Endothelial cell of umbilical vein (primary cell): ENCODE measurements at regions not wholly inside any gene's neighbourhood (a gene's known extent, or its start where the extent isn't known, plus 50 kb on each side); places are given as distances from the start of the nearest gene placed in this dataset.

Experiments
- BruUV-seq: library from RNA; stranded (reverse); fragments of 400-500 nt; replicated peaks from 2 replicates; lab custom pipeline; 2021; lab: Mats Ljungman, UMichigan
- CTCF ChIA-PET: fragments of 300-600, 350-600 bp; sonication (Branson Sonifier 250); formaldehyde crosslinking; loops from one replicate; lab custom pipeline; 2021; ENCODE audit warnings: antibody characterized with exemption, inconsistent platforms; lab: Charles Lee
- POLR2A ChIA-PET: fragments of 300-600, 350-600 bp; sonication (Branson Sonifier 250); formaldehyde crosslinking; loops from one replicate; lab custom pipeline; 2021; ENCODE audit warnings: antibody characterized with exemption, inconsistent platforms; lab: Charles Lee
- DNase-seq: peaks from one replicate; pipeline ENCODE4 v3.0.0-alpha.2; 2011; ENCODE audit warnings: low read depth, low spot score
- FAIRE-seq: peaks from 2 replicates; lab custom pipeline; 2011; peaks lifted over from hg19 to GRCh38; lab: Jason Lieb, UNC
- H2AFZ ChIP-seq: 2 replicates; pipeline ENCODE4 v1.6.0; 2012; ENCODE audit warnings: low read depth, low read length, control low read depth, inconsistent platforms
- H3K27ac ChIP-seq: 2 replicates; pipeline ENCODE4 v1.5.1; 2011; ENCODE audit warnings: low read depth, mild to moderate bottlenecking, control low read depth, low read length, moderate library complexity; ENCODE audit not compliant: insufficient read depth
- H3K27me3 ChIP-seq, 2 experiments: 2 replicates each; pipeline versions ENCODE4 v1.6.0 to v1.6.1; 2011; ENCODE audit warnings: low read length in 2 of 2, mixed read lengths in 1 of 2; ENCODE audit not compliant: control insufficient read depth in 2 of 2, insufficient read depth in 2 of 2
- H3K36me3 ChIP-seq, 2 experiments: 2 replicates in 1 of 2; 3 replicates in 1 of 2; pipeline ENCODE4 v1.5.1; 2011; ENCODE audit warnings: low read length in 2 of 2, mild to moderate bottlenecking in 1 of 2, moderate library complexity in 1 of 2; ENCODE audit not compliant: control insufficient read depth in 2 of 2, insufficient read depth in 2 of 2; ENCODE audit errors: extremely low read depth in 1 of 2
- H3K4me1 ChIP-seq: 3 replicates; pipeline ENCODE4 v1.5.1; 2011; ENCODE audit warnings: mild to moderate bottlenecking, low read length; ENCODE audit not compliant: control insufficient read depth, insufficient read depth; ENCODE audit errors: extremely low read depth
- H3K4me2 ChIP-seq: 2 replicates; pipeline ENCODE4 v1.6.1; 2011; ENCODE audit warnings: low read length, control low read depth, mixed read lengths; ENCODE audit not compliant: insufficient read depth
- H3K4me3 ChIP-seq, 3 experiments: fragments of 200-600 bp in 1 of 3; sonication (generic), shearing (Covaris generic) in 1 of 3; replicated peaks in 1 of 3; 2 replicates each; pipeline ENCODE4 v1.5.1; 2011 to 2016; ENCODE audit warnings: control low read depth in 3 of 3, low read length in 3 of 3, mild to moderate bottlenecking in 2 of 3, inconsistent platforms in 1 of 3, low read depth in 1 of 3, moderate library complexity in 1 of 3; ENCODE audit not compliant: insufficient read depth in 1 of 3
- H3K79me2 ChIP-seq: 2 replicates; pipeline ENCODE4 v1.6.0; 2012; ENCODE audit warnings: low read length, inconsistent platforms; ENCODE audit not compliant: control insufficient read depth, insufficient read depth
- H3K9ac ChIP-seq: replicated peaks from 2 replicates; pipeline ENCODE3; 2011; ENCODE audit warnings: low read length, control low read depth; ENCODE audit not compliant: insufficient read depth; ENCODE audit errors: extremely low read depth
- H3K9me1 ChIP-seq: replicated peaks from 3 replicates; pipeline ENCODE4 v1.6.0; 2011; ENCODE audit warnings: mild to moderate bottlenecking, low read length; ENCODE audit not compliant: control insufficient read depth, insufficient read depth; ENCODE audit errors: extremely low read depth
- H3K9me3 ChIP-seq: replicated peaks from 2 replicates; pipeline ENCODE4 v1.5.1; 2012; ENCODE audit warnings: low read length, inconsistent platforms; ENCODE audit not compliant: control insufficient read depth, insufficient read depth
- H4K20me1 ChIP-seq: replicated peaks from 2 replicates; pipeline ENCODE3; 2011; ENCODE audit warnings: mild to moderate bottlenecking, low read length; ENCODE audit not compliant: control insufficient read depth, insufficient read depth; ENCODE audit errors: extremely low read depth
- EZH2 ChIP-seq: IDR thresholded peaks from 2 replicates; pipeline ENCODE4 v1.6.1; 2012; ENCODE audit warnings: borderline replicate concordance, low read depth, mild to moderate bottlenecking, moderate library complexity, low read length, inconsistent platforms; ENCODE audit not compliant: severe bottlenecking
- FOS ChIP-seq: IDR thresholded peaks from 2 replicates; pipeline ENCODE4 v1.6.1; 2011; ENCODE audit warnings: mild to moderate bottlenecking, low read length, moderate library complexity, borderline replicate concordance; ENCODE audit not compliant: insufficient read depth
- GATA2 ChIP-seq: IDR thresholded peaks from 2 replicates; pipeline ENCODE4 v1.7.0; 2011; ENCODE audit warnings: low read depth, mild to moderate bottlenecking, moderate library complexity, mixed read lengths, low read length; ENCODE audit not compliant: insufficient read length, insufficient read depth
- JUN ChIP-seq: IDR thresholded peaks from 2 replicates; pipeline ENCODE4 v1.6.1; 2011; ENCODE audit warnings: borderline replicate concordance, low read depth; ENCODE audit not compliant: insufficient read length, insufficient read depth
- MYC ChIP-seq: IDR thresholded peaks from one replicate; pipeline ENCODE4 v1.6.1; 2011; ENCODE audit warnings: mild to moderate bottlenecking, low read depth, low read length
- POLR2A ChIP-seq: IDR thresholded peaks from 2 replicates; pipeline ENCODE4 v1.6.1; 2012; ENCODE audit warnings: low read depth, mild to moderate bottlenecking, control low read depth, low read length
- POLR2AphosphoS5 ChIP-seq: IDR thresholded peaks from 2 replicates; pipeline ENCODE4 v1.6.1; 2012; ENCODE audit warnings: low read depth, mild to moderate bottlenecking, control low read depth, low read length, moderate library complexity; ENCODE audit not compliant: insufficient read depth
- dilution Hi-C: fragments of 300-500 bp; cut with MboI; formaldehyde crosslinking; loops from one replicate; pipeline ENCODE4 v1.15.0; 2019; ENCODE audit warnings: low sequenced_read_pairs; ENCODE audit not compliant: extremely low pct_ligation_motif_present
- intact Hi-C: fragments of 100-400 bp; cut with micrococcal nuclease; formaldehyde crosslinking; loops from one replicate; pipeline ENCODE4 v1.10.0; 2022
- TF ChIP-seq, protein P1 (sequence below): IDR thresholded peaks from 2 replicates; pipeline ENCODE4 v1.6.1; 2011; ENCODE audit not compliant: insufficient read depth, insufficient read length
- TF ChIP-seq, protein P2 (sequence below), 2 donors: IDR thresholded peaks; 1 replicate in 1 of 2; 2 replicates in 1 of 2; pipeline ENCODE4 v1.5.1; 2011; ENCODE audit warnings: low read length in 2 of 2, mild to moderate bottlenecking in 2 of 2, moderate library complexity in 2 of 2, control low read depth in 1 of 2, inconsistent platforms in 1 of 2, low read depth in 1 of 2; ENCODE audit not compliant: insufficient read depth in 1 of 2; ENCODE audit errors: extremely low read depth in 1 of 2

DNA sequence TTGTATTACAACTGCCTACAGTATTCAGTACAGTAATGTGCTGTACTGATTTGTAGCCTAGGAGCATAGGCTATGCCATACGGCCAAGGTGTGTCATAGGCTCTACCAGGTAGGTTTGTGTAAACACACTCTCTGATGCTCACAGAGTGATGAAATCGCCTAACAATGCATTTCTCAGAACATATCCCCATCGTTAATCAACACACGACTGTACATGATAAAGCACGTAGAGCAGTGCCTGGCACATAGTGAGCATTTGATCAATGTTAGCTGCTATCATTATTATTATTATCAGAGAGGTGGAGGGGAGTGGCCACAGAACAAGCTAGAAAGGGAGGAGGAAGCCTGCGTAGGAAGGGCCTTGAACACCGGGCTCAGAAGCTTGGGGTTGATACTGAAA is 81.1 kb upstream of the LHX1 start:
- no peaks in the 10 kb centered on the region for H3K27me3 ChIP-seq
- no TSS peak for BruUV-seq
- FAIRE-seq = no peak
- H2AFZ ChIP-seq = no peak overlapping the region
- no peaks in the 10 kb centered on the region for H3K79me2 ChIP-seq
- H3K9me1 ChIP-seq = no peaks in the 10 kb centered on the region
- intact Hi-C loops (no loop called here), dilution Hi-C loops (no loop called here)
- H4K20me1 ChIP-seq = no peaks in the 10 kb centered on the region
- TF ChIP-seq EZH2 (no peak), JUN (no peak), MYC (no peak), GATA2 (no peak), POLR2A (no peak), POLR2AphosphoS5 (no peak), FOS (no peak)
- TF ChIP-seq, protein P1, sequence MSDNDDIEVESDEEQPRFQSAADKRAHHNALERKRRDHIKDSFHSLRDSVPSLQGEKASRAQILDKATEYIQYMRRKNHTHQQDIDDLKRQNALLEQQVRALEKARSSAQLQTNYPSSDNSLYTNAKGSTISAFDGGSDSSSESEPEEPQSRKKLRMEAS = no peak
- TF ChIP-seq, protein P2, sequence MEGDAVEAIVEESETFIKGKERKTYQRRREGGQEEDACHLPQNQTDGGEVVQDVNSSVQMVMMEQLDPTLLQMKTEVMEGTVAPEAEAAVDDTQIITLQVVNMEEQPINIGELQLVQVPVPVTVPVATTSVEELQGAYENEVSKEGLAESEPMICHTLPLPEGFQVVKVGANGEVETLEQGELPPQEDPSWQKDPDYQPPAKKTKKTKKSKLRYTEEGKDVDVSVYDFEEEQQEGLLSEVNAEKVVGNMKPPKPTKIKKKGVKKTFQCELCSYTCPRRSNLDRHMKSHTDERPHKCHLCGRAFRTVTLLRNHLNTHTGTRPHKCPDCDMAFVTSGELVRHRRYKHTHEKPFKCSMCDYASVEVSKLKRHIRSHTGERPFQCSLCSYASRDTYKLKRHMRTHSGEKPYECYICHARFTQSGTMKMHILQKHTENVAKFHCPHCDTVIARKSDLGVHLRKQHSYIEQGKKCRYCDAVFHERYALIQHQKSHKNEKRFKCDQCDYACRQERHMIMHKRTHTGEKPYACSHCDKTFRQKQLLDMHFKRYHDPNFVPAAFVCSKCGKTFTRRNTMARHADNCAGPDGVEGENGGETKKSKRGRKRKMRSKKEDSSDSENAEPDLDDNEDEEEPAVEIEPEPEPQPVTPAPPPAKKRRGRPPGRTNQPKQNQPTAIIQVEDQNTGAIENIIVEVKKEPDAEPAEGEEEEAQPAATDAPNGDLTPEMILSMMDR (IDR thresholded peaks at IDR 0.05; ENCODE audit: extremely low read depth in 1 of 2, insufficient read depth in 1 of 2, low read depth in 1 of 2, low read length in 2 of 2) = no peak
- H3K4me1 ChIP-seq = peaks cover 5% of the 10 kb centered on the region
- no peak overlapping the region for H3K9ac ChIP-seq
- H3K9me3 ChIP-seq = no peaks in the 10 kb centered on the region
- no peak overlapping the region for H3K4me2 ChIP-seq
- no peak overlapping the region for H3K27ac ChIP-seq
- no peaks in the 10 kb centered on the region for H3K36me3 ChIP-seq
- no peak overlapping the region for H3K4me3 ChIP-seq
- ChIA-PET CTCF (no interaction called here), POLR2A (no interaction called here)
- no peak for DNase-seq
